ENCODE measurements at regions not wholly inside any gene's neighbourhood (a gene's known extent, or its start where the extent isn't known, plus 50 kb on each side); places are given as distances from the start of the nearest gene placed in this dataset.
A peak's percentile ranks its signal among the peaks of the same experiment; 100 is the strongest.

- Histone ChIP-seq H3K4me2 (ENCODE audit: control insufficient read depth, insufficient read depth) (peak overlapping the region; percentile 52), H3K27ac (ENCODE audit: control insufficient read depth, insufficient read depth) (peak overlapping the region; percentile 48), H3K4me3 (no peak overlapping the region), H3K27me3 (replicated peaks in 1 of 2; ENCODE audit: control insufficient read depth in 2 of 2, insufficient read depth in 2 of 2, low read length in 1 of 2) (no peaks in the 10 kb centered on the region), H3K79me2 (ENCODE audit: control insufficient read depth, insufficient read depth, low read length) (peaks cover 16% of the 10 kb centered on the region), H3K9ac (ENCODE audit: control insufficient read depth, insufficient read depth, low read length) (no peak overlapping the region), H2AFZ (ENCODE audit: control insufficient read depth, low read depth, low read length) (peak overlapping the region; percentile 49), H3K9me3 (replicated peaks; ENCODE audit: control insufficient read depth, insufficient read depth, low read length) (no peaks in the 10 kb centered on the region), H4K20me1 (ENCODE audit: control insufficient read depth, insufficient read depth) (no peaks in the 10 kb centered on the region), H3K4me1 (ENCODE audit: control insufficient read depth, insufficient read depth, low read length) (peaks cover 13% of the 10 kb centered on the region), H3K36me3 (ENCODE audit: control insufficient read depth in 2 of 2, insufficient read depth in 2 of 2, low read length in 1 of 2) (no peaks in the 10 kb centered on the region)
- no TSS peak for BruUV-seq (replicated peaks)
- DNase-seq (ENCODE audit: low read depth, low spot score) (peak; percentile 65), FAIRE-seq (peak; percentile 88), ATAC-seq (peak; percentile 64)
- POLR2A ChIA-PET, result interaction anchor here (0.9 to 2.1 kb wide), 8 partner anchors 18 to 222 kb away, joined by 3 to 12 read pairs (median 4); no protein-coding TSS in a partner anchor
- CTCF ChIA-PET, result interaction anchor here (0.6 to 3.0 kb wide), 10 partner anchors 8 to 282 kb away, joined by 3 to 19 read pairs (median 3); no protein-coding TSS in a partner anchor
- RAD21 ChIA-PET (ENCODE audit: unreplicated experiment), result interaction anchor here (0.5 to 3.3 kb wide), 11 partner anchors 9 to 117 kb away, joined by 3 to 17 read pairs (median 4); no protein-coding TSS in a partner anchor
- SMC1A ChIA-PET (ENCODE audit: uncharacterized antibody, unreplicated experiment), result interaction anchor here (0.7 to 3.1 kb wide), 11 partner anchors 26 to 1316 kb away, joined by 3 to 17 read pairs (median 4); partner anchors contain the start of gene CHD2
- intact Hi-C loops (cut with micrococcal nuclease; ENCODE audit: unreplicated experiment), result no loop called here
- 0% methylated on average over 5 of the region's 5 CpGs for WGBS (ENCODE audit: insufficient coverage, insufficient replicate concordance, low lambda C conversion rate, missing lambda C conversion rate)
- in situ Hi-C loops (cut with MboI), result loop anchor here (5.0 kb wide), 1 partner anchor 223 kb away; no protein-coding TSS in a partner anchor
- TF ChIP-seq GATAD2B (conservative IDR thresholded peaks at IDR 0.05; ENCODE audit: low read depth), result no peak; the same call in none of the 2 replicates
- TF ChIP-seq CREB1 (IDR thresholded peaks at IDR 0.05; ENCODE audit: low read depth), result peak; percentile 85
- TF ChIP-seq CREM (IDR thresholded peaks at IDR 0.05; ENCODE audit: low read depth), result peak; percentile 80
- TF ChIP-seq EP300 (IDR thresholded peaks at IDR 0.05; ENCODE audit: borderline replicate concordance in 1 of 2, control insufficient read depth in 1 of 2, low read depth in 2 of 2, low read length in 2 of 2), result peak; percentile 72 to 81; a peak in 3 of 4 replicates
- TF ChIP-seq, protein P1, sequence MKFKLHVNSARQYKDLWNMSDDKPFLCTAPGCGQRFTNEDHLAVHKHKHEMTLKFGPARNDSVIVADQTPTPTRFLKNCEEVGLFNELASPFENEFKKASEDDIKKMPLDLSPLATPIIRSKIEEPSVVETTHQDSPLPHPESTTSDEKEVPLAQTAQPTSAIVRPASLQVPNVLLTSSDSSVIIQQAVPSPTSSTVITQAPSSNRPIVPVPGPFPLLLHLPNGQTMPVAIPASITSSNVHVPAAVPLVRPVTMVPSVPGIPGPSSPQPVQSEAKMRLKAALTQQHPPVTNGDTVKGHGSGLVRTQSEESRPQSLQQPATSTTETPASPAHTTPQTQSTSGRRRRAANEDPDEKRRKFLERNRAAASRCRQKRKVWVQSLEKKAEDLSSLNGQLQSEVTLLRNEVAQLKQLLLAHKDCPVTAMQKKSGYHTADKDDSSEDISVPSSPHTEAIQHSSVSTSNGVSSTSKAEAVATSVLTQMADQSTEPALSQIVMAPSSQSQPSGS (IDR thresholded peaks at IDR 0.05; ENCODE audit: low read length), result peak; percentile 31; the same call in 1 of the 2 replicates
- TF ChIP-seq BRCA1 (IDR thresholded peaks at IDR 0.05; ENCODE audit: low read depth, low read length), result no peak
- peak; percentile 85 for TF ChIP-seq RUNX3 (IDR thresholded peaks at IDR 0.05; ENCODE audit: low read length)
- TF ChIP-seq ZNF217 (IDR thresholded peaks at IDR 0.05), result no peak
- TF ChIP-seq, protein P2, sequence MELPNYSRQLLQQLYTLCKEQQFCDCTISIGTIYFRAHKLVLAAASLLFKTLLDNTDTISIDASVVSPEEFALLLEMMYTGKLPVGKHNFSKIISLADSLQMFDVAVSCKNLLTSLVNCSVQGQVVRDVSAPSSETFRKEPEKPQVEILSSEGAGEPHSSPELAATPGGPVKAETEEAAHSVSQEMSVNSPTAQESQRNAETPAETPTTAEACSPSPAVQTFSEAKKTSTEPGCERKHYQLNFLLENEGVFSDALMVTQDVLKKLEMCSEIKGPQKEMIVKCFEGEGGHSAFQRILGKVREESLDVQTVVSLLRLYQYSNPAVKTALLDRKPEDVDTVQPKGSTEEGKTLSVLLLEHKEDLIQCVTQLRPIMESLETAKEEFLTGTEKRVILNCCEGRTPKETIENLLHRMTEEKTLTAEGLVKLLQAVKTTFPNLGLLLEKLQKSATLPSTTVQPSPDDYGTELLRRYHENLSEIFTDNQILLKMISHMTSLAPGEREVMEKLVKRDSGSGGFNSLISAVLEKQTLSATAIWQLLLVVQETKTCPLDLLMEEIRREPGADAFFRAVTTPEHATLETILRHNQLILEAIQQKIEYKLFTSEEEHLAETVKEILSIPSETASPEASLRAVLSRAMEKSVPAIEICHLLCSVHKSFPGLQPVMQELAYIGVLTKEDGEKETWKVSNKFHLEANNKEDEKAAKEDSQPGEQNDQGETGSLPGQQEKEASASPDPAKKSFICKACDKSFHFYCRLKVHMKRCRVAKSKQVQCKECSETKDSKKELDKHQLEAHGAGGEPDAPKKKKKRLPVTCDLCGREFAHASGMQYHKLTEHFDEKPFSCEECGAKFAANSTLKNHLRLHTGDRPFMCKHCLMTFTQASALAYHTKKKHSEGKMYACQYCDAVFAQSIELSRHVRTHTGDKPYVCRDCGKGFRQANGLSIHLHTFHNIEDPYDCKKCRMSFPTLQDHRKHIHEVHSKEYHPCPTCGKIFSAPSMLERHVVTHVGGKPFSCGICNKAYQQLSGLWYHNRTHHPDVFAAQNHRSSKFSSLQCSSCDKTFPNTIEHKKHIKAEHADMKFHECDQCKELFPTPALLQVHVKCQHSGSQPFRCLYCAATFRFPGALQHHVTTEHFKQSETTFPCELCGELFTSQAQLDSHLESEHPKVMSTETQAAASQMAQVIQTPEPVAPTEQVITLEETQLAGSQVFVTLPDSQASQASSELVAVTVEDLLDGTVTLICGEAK (IDR thresholded peaks at IDR 0.05; ENCODE audit: borderline replicate concordance), result peak; percentile 12; the same call in 1 of the 2 replicates
- no peak for TF ChIP-seq E2F8 (IDR thresholded peaks at IDR 0.05; ENCODE audit: low read depth, partially characterized antibody)
- TF ChIP-seq FOXK2 (IDR thresholded peaks at IDR 0.05), result peak; percentile 79
- TF ChIP-seq TBL1XR1 (IDR thresholded peaks at IDR 0.05; ENCODE audit: low read depth, low read length), result peak; percentile 27; the same call in 1 of the 2 replicates
- TF ChIP-seq MTA2 (IDR thresholded peaks at IDR 0.05; ENCODE audit: low read depth), result peak; percentile 39; the same call in 1 of the 2 replicates
- peak; percentile 96 for TF ChIP-seq ATF7 (IDR thresholded peaks at IDR 0.05; ENCODE audit: low read depth)
- peak; percentile 71; the same call in 1 of the 2 replicates for TF ChIP-seq DPF2 (IDR thresholded peaks at IDR 0.05)
Measured at GRCh38 chr15:92803852-92804609, 96.1 kb upstream of the CHD2 start.
